ENCODE measurements at regions not wholly inside any gene's neighbourhood (a gene's known extent, or its start where the extent isn't known, plus 50 kb on each side); places are given as distances from the start of the nearest gene placed in this dataset.
A peak's percentile ranks its signal among the peaks of the same experiment; 100 is the strongest.
"Not testable (repeated sequence)": the region's sequence is repeated elsewhere in the genome, so short reads cannot be mapped to it uniquely, and the experiment has no call there.

DNA sequence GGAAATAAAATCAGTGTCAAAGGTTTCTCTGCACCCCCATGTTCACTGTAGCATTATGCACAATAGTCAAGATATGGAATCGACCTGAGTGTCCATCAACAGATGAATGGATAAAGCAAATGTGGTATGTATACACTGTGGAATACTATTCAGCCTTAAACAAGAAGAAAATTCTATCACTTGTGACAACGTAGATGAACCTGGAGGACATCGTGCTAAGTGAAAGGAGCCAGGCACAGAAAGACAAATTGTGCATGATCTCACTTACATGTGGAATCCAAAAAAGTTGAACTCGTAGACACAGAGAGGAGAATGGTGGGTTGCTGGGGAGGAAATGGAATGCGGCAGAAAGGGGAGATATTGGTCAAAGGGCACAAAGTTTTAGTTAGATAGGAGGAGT is 136.3 kb upstream of the ESR1 start:
- DNase-seq: no peak

DNA sequence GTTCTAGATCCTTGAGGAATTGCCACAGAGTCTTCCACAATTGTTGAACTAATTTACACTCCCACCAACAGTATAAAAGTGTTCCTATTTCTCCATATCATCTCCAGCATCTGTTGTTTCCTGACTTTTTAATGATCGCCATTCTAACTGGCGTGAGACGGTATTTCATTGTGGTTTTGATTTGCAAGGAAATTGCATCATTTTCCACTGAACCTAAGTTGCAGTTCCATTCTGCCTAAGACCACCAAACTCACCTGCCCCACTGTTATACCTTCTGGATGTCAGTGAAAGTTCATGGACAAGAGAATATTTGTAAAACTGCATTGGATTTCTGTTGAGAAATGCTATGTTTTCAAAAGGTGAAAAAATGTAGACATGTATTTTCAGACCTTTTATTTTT is 132.9 kb upstream of the ESR1 start:
- no peak for DNase-seq

DNA sequence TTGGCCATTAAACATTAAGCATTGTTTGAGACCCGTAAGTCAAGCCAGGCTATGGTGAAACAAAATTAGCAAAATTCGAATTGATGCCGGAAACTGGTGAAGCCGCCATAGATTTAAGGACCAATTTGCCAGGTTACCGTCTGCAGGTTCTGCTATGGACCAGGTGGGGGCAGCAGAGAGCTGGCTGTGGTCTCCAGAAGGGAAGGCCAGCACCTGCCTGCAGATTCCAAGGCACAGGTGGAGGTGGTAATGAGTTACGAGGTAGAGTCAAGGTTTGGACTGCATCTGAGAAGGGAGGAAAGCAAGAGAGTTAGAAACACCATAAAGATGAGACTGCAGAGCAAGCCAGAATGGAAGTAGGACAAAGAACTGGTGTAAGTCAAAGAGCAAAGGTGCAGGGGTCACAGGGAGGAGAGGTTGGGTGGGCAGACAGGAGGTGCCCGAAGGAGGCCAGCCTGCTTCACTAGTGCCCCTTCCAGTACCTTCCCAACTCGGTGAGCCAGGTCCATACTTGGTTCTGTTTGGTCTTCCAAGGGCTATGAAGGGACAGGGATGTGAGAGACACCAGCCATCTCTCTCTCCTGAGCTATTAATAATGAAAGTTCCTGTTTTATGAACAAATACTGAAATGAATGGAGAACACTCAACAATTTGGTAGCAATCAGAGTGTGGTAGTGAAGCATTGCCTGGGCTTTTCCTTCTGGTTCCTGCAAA is 131.6 kb upstream of the ESR1 start:
- peak; percentile 18 for DNase-seq

DNA sequence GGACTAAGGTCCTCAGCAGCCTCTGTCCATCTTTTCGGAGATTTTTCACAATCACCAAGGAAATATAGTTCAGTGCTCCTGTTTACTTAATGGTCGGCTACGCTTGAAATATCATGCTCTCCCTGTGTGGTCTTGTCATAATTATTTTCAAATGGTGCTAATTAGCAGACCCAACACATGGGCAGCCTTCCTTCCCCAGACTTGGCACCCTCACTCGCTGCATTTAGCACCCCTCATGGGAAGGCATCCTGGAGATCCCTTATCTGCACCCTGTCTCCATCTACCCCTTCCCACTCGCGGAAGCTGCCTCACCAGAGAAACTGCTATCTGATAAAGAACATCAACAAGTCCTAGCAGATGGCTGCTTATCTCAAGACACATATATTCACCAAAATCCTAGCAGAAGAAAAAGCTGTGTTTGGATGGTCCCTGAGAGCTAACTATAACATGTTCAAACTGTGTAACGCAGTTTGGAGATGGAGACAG is 131.0 kb upstream of the ESR1 start:
- no peak for DNase-seq

DNA sequence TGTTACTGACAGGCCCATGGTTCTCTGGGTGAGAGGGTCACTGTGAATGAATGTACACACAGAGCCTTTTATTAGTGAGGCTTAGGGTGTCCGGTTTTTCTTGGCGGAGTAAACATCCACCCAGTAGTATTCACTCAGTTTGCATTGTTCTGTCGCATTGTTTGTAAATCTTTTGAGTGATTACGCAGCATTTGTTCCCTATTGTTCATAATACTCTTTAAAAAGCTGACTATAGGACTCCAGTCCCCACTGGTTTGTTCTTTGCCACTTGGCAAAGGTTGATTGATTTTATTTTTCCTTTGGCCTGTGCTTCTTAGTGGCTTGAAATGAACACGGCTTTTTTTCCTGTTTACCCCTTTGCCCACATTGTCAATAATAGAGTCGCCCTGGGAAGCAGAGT is 130.1 kb upstream of the ESR1 start:
- no peak for DNase-seq

DNA sequence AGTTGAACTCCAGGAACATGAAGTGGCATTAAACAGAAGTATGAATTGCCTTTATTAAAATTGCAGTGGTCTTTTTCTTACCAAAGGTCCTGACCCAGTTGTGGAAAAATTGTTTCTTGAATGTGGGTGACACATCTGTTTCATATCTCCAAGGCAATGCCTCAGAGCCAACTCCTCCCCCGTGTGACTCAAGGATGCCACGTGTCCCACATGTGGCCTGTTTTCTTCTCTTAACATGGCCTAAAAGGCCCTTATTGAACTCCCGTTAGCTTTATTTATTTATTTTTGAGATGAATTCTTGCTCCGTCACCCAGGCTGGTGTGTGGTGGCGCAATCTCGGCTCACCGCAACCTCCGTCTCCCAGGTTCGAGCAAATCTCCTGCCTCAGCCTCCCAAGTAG is 128.4 kb upstream of the ESR1 start:
- DNase-seq: no peak

DNA sequence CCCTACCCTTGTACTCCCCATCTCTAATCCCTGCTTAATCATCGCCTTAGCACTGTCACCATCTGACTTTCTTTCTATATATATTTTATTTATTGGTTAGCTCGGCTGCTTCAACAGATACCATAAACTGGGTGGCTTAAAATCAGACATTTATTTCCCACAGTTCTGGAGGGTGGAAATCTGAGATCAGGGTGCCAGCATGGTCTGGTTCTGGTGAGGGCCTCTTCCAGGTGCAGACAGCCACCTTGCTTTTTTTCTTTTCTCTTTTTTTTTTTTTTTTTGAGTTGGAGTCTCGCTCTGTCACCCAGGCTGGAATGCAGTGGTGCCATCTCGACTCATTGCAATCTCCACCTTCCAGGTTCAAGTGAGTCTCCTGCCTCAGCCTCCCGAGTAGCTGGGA is 127.5 kb upstream of the ESR1 start:
- no peak for DNase-seq

DNA sequence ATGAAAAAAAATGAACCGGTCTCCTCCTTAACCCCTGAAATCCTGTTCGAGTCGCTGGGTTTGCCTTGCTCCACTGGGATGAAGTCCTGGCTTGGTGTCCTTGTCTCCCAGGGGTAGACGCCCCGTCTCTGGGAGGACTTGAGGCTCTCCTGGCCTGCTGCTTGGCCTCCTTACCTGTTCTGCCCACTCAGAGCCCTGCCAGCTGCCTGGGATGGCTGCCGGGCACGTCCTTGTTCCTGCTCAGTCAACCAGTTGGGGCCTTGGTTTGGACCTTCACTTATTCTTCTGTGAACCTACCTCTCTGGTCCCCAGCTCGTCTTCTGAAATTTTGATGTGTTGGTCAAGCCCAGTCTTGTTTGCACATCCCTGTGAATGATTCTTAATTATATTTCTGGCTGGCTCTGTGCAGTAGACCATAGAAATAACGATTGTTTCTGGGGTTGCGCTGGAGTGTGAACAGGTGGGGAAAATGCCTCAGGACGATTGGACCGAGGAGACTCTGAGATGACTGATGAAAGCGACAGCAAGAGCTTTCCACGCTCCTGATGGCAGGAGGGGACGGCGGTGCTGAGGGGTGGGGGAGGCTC is 126.5 kb upstream of the ESR1 start:
- DNase-seq: no peak

DNA sequence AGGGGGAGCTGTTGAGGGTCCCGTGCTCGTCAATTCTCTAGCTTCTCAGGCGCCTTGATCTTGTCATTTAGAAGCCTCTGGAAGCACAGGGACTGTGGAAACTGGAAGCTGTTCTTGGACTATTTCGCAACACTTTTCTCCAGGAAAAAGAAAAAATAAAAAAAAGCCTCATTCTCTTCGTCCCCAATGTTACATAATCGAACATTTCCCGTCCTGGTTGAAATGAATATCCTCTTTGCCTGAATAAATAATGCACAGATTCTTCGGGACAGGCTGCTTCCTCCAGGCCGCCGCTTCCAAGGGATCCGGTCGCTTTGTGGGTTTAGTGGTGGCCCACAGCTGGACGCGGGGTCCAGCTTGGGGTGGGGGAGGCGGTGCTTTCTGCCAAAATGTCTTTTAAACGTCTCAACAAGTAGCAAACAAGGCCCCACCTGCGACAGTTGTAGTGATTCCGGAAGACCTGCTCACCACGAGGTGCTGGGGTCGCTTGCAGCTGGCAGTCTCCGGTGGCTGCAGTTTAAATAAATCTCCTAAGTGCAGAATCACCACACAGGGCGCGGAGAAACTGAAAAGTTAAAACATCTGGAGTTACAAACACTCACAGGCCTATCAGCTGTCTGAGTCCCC is 125.9 kb upstream of the ESR1 start:
- DNase-seq: no peak

DNA sequence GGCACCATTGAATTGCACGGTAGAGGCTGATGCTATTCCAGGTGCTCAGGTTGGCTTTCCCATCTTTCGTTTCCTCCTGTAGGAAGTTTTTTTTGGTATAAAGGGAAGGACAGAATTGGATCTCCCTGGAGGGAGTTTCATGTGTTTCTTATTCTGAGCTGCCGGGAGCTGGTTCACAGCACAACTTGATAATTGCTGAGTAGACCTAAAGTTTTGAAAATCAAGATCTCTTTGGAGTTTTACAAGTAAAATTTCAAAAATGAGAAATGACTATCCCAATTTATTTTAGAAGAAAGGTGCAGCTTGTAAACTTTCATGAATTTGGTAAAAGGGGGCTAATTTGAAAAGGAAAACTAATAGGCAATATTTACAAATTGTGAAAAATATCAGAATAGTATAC is 125.2 kb upstream of the ESR1 start:
- DNase-seq: no peak

DNA sequence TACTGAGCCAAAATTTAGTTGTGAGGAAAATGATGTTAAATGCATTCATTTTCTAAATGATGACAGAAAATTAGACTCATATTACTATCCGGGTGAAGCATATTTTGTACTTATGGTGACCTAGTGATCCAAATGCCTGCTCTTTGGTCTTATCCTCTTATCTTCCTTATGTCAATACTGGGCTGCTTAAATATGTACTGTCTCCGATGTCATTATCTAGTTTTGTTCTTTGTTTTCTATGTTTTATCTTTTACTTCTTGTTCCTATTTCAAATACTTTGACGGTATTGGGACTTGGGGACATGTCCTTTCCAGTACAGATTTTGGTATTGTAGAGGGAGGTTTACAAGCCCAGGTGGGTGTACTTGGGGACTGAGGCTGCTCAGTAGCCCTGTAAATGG is 124.6 kb upstream of the ESR1 start:
- DNase-seq: no peak

DNA sequence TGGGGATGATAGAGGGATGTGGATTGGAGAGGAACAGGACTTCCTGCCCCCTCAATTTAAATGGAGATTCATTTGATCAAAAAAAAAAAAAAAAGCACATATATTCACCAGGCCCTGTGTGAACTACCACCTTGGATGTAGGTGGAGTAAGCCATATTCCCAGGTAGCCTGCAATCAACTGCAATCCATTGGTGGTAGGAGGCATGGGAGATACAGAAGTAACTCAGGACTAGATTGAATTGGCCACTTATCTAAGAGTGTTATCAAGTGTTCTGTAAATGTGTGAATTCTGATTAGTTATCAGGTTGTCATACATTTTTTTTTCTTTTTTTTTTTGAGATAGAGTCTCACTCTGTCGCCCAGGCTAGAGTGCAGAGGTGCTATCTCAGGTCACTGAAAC is 124.1 kb upstream of the ESR1 start:
- no peak for DNase-seq

DNA sequence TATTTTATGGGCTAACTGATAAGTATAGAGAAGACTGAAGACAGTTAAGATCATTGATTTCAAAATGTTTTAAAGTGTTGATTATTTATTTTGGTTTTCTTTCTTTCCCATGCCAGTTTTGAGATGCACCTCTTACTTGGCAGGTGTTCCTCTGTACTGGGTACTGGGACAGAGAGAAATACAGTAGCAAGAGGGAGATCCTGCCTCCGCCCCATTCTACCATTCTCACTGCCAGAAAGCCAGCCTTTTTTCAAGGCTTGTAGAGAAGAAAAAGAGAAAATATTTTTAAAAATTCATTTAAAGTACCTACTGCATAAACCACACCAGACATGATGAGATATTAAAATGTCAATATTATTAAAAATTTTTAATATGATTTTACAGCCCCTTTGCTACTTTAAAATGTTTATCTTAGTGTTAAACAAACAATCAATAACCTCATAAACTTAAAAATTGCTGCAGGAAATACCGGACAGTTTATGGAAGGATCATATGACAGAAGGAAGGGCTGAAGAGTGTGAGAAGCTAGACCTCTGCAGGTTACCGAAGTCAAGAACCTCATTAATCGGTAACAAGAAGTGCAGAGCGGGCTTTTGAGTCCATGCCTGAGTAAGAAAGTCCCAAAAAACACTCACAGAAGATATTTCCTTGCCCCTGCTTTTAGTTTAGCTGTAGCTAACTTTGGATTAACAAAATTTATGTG is 117.8 kb upstream of the ESR1 start:
- no peak for DNase-seq

DNA sequence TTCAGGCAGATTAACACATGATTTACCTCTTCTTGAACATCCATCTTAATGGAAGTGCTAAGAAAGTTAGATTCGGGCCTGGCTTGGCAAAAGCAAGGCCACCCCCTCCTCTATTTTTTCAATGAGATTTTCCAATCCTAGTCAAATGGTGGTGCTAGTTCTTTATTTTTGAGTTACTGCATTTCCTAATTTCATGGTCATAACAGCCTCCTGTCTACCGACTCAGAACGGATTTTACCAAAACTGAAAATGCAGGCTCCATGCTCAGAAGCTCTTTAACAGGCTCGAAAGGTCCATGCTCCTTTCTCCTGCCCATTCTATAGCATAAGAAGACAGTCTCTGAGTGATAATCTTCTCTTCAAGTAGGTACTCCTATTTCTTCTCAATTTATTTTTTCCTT is 117.2 kb upstream of the ESR1 start:
- no peak for DNase-seq

DNA sequence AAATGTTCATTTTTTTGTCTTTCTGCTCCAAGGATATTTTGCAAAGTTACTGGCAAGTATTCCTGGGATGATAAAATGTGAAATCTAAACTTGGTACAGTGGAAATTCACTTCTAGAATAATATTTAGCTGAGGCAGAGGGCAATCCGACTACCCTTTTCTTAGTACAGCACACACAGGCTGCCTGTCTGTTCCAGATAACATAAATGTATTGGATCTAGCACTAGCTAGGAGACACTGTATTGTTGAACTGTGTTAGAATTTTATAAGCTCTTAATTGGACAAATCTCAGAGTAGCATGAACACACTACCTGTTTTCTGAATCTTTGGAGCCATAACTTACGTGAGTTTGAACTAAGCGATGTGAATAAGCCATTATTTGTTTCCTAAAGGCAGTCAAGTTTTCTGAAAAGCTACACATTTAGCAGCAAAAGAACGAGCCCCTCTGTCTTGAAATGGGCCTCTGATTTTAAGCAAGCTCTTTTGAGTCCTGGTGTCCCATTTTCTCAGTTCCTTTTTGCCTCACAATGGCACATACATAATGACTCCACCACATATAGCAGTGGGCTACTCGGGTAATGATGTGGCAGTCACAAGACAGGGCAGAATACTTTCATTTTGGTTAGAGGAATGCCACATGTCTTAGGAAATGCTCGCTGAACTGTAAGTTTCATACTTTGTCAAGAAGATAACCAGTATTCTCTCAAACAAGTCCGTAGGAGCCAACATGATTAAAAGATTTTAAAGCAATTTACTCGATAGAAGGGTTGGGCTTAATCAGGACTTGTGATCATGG is 116.5 kb upstream of the ESR1 start:
- no peak for DNase-seq

DNA sequence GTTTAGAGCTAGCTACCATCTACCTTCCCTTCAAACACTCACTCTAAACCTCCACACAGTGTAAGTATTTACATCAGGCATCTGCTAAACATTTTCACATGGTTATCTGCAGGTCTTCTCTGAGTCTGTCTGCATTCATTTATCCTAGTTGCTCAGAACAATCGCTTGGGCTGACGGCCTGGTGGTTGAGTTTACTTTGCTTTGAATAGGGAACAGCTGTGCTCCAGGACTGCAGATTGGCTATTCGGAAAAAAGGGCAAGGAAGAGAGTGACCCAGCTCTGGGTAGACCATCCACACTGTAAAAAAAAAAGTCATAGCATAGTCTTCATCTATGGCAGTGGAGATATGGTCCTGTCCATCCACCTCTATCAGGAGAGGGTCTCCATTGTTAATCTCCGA is 115.3 kb upstream of the ESR1 start:
- DNase-seq: no peak

DNA sequence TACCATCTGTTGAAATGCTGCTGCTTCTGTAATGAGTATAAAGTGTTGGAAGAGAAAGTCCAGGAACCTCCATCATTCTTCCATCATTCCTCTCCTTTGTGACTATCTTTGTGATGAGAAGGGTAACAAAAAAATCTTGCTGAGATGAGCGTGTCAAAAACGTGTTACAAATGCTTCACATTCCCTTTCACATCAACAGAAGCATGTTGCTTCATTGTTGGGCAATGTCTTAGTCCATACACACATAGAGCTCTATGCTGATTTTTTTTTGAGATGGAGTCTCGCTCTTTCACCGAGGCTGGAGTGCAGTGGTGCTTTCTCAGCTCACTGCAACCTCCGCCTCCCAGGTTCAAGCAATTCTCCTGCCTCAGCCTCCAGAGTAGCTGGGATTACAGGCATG is 114.1 kb upstream of the ESR1 start:
- DNase-seq: no peak

DNA sequence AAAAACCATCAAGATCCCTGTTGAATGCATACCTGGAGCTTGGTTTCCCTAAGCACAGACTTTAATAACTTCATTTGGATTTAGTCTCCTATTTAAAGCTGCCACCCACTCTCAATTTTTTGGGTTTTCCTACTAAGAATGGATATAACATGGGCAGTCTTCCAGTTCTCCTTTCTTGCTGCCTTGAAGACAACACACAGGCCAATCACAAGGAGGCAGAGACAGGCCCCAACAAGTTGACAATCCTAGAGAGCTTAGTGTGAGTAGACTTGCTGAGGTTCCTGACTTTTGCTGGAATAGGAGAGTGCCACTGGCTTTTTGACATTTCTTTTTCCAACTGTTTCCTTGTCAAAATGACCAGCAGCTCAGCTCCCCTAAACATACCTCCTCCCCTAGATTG is 112.3 kb upstream of the ESR1 start:
- no peak for DNase-seq

DNA sequence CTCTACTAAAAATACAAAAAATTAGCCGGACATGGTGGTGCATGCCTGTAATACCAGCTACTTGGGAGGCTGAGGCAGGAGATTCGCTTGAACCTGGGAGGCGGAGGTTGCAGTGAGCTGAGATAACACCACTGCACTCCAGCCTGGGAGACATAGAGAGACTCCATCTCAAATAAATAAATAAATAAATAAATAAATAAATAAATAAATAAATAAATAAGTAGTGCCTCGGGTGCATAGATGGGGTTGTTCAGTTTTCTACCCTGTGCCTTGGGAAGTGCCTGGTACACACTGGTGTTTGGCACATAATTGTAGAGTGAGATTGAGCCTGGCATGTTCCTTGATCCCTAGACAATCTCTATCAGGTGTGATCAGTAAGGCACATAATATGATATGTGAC is 111.2 kb upstream of the ESR1 start:
- not testable (repeated sequence) for DNase-seq

DNA sequence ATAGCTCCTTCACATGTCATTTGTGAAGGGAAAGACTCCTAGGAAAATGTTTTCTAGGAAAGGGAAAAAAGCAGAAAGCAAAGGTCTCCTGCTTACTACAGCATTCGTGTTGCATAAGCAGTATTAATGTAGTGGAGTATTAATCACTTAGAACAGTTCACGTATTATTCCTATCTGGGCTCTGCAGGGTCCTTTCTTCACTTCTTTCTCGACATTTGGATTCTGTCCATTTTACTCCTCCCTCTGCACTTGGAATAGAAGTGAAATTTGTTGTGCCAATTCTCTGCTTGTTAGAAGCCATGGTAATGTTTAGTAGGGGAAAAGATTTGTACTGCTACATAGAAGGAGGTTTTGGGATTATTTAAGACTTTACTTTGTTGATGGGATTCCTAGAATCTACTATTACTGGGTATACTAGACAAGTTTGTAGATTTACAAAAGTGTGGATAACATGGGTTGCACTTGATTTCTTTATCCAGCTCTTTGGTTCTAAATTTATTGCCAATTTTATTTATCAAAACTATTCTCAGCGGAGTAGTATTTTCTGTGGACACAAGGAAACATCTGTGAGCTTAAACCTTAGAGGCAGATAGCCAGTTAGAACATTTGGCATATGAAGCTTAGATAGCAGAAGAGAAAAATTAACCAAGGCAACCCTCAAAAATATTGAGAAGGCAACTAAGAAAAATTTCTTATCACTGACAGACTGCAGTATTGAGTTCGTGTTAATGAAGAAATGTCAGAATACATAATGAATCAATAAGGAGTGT is 108.4 kb upstream of the ESR1 start:
- no peak for DNase-seq

DNA sequence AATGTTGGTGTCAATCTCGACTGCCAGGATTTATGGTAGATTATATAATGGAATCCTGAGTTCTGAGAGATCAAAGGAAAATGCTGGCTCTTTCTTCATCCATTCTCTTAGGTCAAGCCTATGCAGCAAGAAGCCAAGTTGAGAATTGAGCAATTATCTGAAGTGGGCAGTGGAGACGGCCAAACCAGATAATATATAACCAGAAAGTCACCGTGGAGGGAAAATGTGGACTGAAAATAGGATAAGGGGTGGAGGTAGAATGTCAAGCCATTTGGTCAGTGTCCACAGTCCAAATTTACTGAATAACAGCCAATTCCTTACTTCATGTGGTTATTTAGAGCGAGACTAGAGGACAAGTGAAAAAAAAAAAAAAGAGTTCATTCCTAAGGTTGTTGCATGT is 107.8 kb upstream of the ESR1 start:
- DNase-seq: no peak

DNA sequence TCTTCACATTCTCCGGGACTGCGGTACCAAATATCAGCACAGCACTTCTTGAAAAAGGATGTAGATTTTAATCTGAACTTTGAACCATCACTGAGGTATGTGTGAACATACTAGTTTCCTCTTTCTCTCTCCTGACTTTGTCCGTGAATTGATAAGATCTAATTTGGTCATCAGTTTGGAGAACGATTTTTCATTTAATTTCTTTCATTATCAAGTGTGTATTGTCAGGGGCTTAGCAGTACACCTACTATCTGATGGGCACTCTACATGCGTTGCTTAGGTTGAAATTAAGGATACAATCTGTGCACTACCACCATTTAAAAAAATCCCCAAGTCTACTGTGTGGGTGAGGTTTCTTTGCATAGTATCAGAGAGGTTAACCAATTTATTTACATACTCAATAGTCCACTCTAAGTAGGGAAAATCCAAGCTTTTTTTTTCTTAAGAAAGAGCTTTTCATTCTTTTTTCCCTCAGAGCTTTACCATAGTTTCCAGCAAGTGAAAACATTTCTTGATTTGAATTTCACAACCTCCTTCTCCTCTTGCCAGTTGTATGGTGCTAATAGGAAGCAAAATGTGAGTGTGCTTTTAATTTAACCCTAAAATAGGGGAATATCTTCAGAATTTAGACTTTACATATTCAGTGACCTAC is 105.4 kb upstream of the ESR1 start:
- no peak for DNase-seq
